ENCODE measurements at regions not wholly inside any gene's neighbourhood (a gene's known extent, or its start where the extent isn't known, plus 50 kb on each side); places are given as distances from the start of the nearest gene placed in this dataset.

DNA sequence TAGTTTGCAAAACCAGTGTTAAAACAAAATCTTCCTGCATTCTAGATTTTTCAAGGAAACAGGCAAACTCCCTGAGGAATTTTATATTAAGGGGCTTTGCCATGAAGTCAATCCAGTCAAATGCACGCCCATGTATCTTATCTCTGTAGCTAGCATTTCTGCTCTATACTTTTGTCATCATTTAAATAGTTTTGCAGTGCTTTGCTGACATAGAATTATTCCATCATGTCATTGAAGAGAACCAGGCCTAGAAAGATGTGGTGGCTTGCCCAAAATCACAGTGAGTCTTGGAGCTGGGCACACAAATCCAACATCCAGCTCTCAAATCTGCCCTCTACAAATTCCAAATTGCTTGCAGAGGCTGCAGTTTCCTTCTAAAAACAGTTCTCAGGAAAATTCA is 66.7 kb upstream of the LNX1 start:
- TF ChIP-seq, protein P1, sequence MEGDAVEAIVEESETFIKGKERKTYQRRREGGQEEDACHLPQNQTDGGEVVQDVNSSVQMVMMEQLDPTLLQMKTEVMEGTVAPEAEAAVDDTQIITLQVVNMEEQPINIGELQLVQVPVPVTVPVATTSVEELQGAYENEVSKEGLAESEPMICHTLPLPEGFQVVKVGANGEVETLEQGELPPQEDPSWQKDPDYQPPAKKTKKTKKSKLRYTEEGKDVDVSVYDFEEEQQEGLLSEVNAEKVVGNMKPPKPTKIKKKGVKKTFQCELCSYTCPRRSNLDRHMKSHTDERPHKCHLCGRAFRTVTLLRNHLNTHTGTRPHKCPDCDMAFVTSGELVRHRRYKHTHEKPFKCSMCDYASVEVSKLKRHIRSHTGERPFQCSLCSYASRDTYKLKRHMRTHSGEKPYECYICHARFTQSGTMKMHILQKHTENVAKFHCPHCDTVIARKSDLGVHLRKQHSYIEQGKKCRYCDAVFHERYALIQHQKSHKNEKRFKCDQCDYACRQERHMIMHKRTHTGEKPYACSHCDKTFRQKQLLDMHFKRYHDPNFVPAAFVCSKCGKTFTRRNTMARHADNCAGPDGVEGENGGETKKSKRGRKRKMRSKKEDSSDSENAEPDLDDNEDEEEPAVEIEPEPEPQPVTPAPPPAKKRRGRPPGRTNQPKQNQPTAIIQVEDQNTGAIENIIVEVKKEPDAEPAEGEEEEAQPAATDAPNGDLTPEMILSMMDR (IDR thresholded peaks at IDR 0.05), result no peak
- no peak for TF ChIP-seq POLR2A (IDR thresholded peaks at IDR 0.05)
- no peak for TF ChIP-seq POLR2AphosphoS5 (IDR thresholded peaks at IDR 0.05)
